HUES6 (cell line): ENCODE measurements at regions not wholly inside any gene's neighbourhood (a gene's known extent, or its start where the extent isn't known, plus 50 kb on each side); places are given as distances from the start of the nearest gene placed in this dataset.
"Not testable (repeated sequence)": the region's sequence is repeated elsewhere in the genome, so short reads cannot be mapped to it uniquely, and the experiment has no call there.

Experiments used
- H3K27ac ChIP-seq: 2 replicates; pipeline ENCODE4 v1.7.0; 2013; ENCODE audit warnings: low read depth, mild to moderate bottlenecking, low read length, inconsistent platforms
- H3K27me3 ChIP-seq: 2 replicates; pipeline ENCODE4 v1.6.1; 2013; ENCODE audit warnings: low read length; ENCODE audit not compliant: control insufficient read depth, insufficient read depth
- H3K36me3 ChIP-seq: 2 replicates; pipeline ENCODE4 v1.6.1; 2013; ENCODE audit warnings: low read length; ENCODE audit not compliant: control insufficient read depth, insufficient read depth
- H3K4me1 ChIP-seq: 2 replicates; pipeline ENCODE4 v1.6.1; 2013; ENCODE audit warnings: low read length; ENCODE audit not compliant: control insufficient read depth, insufficient read depth
- H3K4me3 ChIP-seq: 2 replicates; pipeline ENCODE4 v1.5.1; 2013; ENCODE audit warnings: low read depth, low read length
- H3K9ac ChIP-seq: one replicate; pipeline ENCODE4 v1.6.1; 2013; ENCODE audit warnings: mild to moderate bottlenecking, low read length
- H3K9me3 ChIP-seq: 2 replicates; pipeline ENCODE4 v1.6.1; 2013; ENCODE audit warnings: low read depth, low read length; ENCODE audit not compliant: control insufficient read depth, insufficient read depth

DNA sequence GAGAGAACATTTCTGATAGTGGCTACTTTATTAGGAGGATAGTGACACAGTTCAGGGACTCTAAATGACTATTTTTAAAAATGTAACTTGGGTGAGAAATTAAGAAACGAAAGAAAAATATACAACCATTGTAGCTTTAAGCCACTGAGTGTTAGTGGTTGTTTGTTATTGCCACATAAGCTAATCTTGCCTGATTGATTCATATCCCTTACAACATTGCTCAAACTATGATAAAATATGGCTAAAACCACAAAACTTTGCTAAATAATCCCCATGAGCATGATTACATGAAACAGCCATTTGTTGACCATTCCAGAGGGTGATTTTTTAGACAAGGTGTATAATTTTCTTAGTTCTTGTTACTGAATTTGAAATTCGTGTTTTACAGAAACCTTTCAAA, 343.4 kb downstream of the SLITRK5 start:
- H3K27me3 ChIP-seq, result no peaks in the 10 kb centered on the region
- H3K4me3 ChIP-seq, result no peak overlapping the region
- no peak overlapping the region for H3K27ac ChIP-seq
- no peaks in the 10 kb centered on the region for H3K9me3 ChIP-seq
- no peaks in the 10 kb centered on the region for H3K4me1 ChIP-seq
- no peak overlapping the region for H3K9ac ChIP-seq
- no peaks in the 10 kb centered on the region for H3K36me3 ChIP-seq

DNA sequence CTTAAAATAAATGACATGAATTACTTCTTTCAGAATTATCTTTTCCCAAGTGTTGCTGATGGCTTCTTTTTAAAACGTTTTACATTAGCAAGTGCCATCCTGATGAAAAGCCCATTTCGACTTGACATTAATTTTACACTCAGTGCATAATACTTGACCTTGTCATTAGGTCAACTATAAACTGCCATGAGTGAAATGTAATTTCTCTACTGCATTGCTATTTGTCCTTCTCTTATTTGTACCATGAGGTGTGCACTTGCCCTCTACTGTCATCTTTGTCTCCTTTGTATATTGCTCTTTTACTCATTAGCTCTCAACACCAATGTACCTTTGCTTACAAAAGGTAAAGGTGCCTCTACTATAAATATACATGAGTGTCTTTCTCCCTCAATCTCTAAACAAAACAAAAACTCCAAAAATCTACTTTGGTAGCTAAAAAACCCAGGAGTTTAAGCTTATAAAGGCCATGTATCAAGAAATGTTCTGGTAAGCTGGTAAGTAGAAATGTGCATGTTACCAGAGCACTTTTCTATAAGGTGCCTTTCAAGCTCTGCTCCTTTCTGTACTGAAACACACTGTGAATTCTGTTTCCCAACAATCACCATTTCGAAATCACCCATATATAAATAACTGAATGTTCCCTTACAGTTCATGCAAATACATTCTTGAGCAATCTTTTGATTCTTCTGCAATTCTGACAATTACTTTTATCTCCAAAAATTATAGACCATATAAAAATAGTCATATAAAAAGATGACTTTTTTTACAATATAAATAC, 351.4 kb downstream of the SLITRK5 start:
- Histone ChIP-seq H3K4me3 (no peak overlapping the region), H3K36me3 (no peaks in the 10 kb centered on the region)

DNA sequence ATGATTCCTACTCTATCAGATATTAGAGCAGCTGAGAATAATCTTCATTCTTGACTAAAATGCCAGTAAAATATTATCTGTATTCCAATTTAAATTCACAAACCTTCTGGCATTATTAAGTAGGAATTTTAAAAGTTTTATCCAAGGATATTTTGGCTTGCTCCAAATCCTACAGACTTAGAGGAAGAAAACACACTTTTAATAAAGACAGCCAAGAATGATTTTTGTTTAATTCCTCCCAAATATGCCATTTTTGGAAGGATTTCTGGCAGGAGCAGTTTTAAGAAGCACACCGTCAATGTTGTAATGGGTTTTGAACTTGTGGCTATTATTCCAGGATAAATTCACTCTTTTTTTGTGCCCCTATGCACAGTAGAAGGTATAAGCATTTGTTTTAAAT, 355.1 kb downstream of the SLITRK5 start:
- no peaks in the 10 kb centered on the region for H3K9me3 ChIP-seq
- no peak overlapping the region for H3K27ac ChIP-seq
- no peaks in the 10 kb centered on the region for H3K27me3 ChIP-seq
- H3K9ac ChIP-seq, result no peak overlapping the region
- no peaks in the 10 kb centered on the region for H3K4me1 ChIP-seq
- H3K4me3 ChIP-seq, result no peak overlapping the region
- no peaks in the 10 kb centered on the region for H3K36me3 ChIP-seq

More for the DNA sequence above, 351.4 kb downstream of the SLITRK5 start:
- no peak overlapping the region for H3K9ac ChIP-seq
- H3K9me3 ChIP-seq, result no peaks in the 10 kb centered on the region
- no peaks in the 10 kb centered on the region for H3K4me1 ChIP-seq
- H3K27ac ChIP-seq, result no peak overlapping the region
- H3K27me3 ChIP-seq, result no peaks in the 10 kb centered on the region

DNA sequence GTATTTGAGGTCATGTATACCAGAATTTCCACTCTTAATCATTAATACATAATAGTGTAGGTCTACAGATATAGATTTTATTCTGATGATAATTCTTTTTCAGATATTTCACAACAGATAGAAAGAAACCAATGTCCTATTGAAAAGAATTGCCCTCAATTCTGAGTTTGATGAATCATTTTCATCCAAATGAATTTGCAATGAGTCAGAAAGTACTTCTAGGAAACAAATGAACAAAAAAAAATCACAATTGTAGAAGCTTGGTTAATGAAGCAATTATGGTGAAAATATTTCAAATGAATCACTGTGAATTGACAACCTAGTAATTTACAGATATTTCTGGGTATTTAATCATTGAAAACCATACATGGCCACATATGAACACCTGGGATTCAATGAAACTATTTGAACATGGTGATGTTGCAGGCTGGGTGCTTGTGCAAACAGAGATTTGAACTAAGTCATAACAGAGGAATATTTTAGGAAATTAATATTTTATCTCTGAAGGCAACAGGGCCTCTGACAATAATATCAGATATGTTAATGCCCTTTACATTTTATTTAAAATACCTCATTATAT, 360.9 kb downstream of the SLITRK5 start:
- Histone ChIP-seq H3K27ac (no peak overlapping the region), H3K9ac (no peak overlapping the region), H3K4me3 (no peak overlapping the region), H3K27me3 (no peaks in the 10 kb centered on the region), H3K9me3 (no peaks in the 10 kb centered on the region), H3K4me1 (no peaks in the 10 kb centered on the region), H3K36me3 (no peaks in the 10 kb centered on the region)

DNA sequence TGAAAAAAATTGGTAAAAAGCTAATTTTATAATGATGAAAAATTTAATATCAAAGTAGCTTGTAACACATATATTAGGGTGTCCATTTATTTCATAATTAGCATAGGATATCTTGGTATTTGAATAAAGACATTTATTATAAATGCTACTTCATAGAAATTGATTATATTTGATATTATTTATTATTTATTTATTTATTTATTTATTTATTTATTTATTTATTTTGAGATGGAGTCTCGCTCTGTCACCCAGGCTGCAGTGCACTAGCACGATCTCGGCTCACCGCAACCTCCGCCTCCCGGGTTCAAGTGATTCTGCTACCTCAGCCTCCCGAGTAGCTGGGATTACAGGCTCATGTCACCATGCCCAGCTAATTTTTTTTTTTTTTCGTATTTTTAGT, 365.0 kb downstream of the SLITRK5 start:
- H3K27me3 ChIP-seq, H3K4me1 ChIP-seq, H3K4me3 ChIP-seq, H3K9me3 ChIP-seq, H3K9ac ChIP-seq, H3K36me3 ChIP-seq, H3K27ac ChIP-seq: not testable (repeated sequence)

DNA sequence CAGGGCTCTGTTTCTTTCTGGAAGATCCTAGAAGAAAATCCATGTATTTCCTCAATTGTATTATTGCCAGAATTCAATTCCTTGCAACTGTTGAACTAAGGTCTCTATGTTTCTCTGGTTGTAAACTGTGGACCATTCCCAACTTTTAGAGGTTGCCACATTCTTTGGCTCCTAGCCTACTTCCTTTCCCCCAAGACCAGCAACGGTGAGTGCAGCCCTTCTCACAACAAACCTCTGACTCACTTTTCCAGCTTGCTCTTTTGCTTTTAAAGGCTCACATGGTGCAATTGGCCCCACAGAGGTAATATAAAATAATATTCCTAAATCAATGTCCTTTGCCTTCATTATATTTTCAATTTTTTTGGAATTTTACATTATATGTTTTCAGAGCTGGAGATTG, 371.3 kb downstream of the SLITRK5 start:
- Histone ChIP-seq H3K4me3 (no peak overlapping the region), H3K27ac (no peak overlapping the region), H3K36me3 (no peaks in the 10 kb centered on the region), H3K4me1 (no peaks in the 10 kb centered on the region), H3K9ac (no peak overlapping the region), H3K27me3 (no peaks in the 10 kb centered on the region), H3K9me3 (no peaks in the 10 kb centered on the region)

DNA sequence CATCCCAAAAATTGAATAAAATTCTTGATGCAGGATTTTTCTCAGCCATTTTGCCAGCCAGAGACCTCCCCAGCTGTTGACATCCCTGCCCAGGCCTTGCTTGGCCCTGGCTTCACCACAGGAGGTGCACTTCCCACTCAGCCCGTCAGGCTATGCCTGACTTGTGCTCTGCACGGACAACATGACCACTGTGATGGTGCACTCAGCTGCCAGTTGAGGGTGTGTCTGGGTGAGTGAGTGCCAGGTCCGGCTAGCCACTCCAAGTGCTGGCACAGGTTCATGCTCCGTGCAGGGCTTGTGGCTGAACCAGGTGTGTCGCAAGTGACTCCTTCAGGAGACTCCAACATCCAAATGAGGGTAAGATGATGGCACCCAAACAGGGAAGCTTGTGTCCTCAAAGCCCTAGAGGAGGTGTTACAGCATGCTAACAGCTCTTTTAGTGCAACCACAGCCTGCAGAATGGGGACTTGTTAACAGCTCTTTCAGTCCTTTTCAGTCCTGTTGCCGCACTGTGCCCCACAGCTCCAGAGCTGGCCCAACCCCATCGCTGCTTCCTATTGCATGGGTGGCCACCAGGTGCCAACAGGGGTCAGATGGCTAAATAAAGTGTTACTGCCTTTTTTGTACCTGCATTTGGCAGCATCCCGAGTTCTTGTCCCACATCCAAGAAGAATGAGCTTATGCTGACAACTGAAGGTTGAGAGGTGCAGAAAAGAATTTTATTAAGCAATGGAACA, 380.7 kb downstream of the SLITRK5 start:
- Histone ChIP-seq H3K4me1 (no peaks in the 10 kb centered on the region), H3K9ac (no peak overlapping the region), H3K27ac (no peak overlapping the region), H3K9me3 (peaks cover 9% of the 10 kb centered on the region), H3K4me3 (no peak overlapping the region), H3K27me3 (no peaks in the 10 kb centered on the region), H3K36me3 (no peaks in the 10 kb centered on the region)

DNA sequence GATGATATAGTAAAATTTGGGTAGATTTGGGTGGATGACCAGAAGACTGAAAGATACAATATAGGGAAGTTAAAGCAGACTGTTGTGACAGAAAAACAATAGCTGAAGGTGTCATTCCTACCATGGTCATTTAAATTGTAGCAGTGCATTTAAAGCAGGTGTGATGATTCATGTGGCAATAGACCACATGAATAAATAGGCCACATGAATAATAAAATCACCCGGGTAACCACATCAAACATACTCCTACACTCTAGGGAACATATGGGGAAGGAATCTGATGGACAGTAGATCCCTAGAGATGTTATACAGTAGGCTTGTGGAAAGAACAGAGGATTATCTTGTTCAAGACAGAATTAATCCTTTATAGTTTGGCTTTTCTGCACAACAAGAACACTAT, 392.6 kb downstream of the SLITRK5 start:
- Histone ChIP-seq H3K4me1 (no peaks in the 10 kb centered on the region), H3K4me3 (no peak overlapping the region), H3K27me3 (no peaks in the 10 kb centered on the region), H3K36me3 (no peaks in the 10 kb centered on the region), H3K9ac (no peak overlapping the region), H3K9me3 (no peaks in the 10 kb centered on the region), H3K27ac (no peak overlapping the region)

DNA sequence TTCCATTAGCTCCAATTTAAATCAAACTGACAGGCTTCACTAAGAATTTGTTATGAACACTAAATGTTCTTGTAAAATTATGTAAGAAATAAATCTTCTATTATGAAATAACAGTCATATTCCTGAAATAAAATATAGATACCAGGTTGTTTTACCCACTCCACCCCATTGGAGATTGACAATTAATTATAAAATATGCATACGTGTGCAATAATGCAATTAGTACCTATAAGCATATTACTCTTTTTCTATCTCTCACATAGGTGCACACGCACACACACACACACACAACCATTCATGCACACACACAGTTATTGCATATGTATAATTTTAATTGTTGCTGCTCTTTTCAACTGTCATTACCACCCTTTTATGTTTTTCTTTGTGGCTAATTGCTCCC, 395.7 kb downstream of the SLITRK5 start:
- Histone ChIP-seq H3K9me3 (no peaks in the 10 kb centered on the region), H3K4me1 (no peaks in the 10 kb centered on the region), H3K27me3 (no peaks in the 10 kb centered on the region), H3K4me3 (no peak overlapping the region), H3K27ac (no peak overlapping the region), H3K36me3 (no peaks in the 10 kb centered on the region), H3K9ac (no peak overlapping the region)

DNA sequence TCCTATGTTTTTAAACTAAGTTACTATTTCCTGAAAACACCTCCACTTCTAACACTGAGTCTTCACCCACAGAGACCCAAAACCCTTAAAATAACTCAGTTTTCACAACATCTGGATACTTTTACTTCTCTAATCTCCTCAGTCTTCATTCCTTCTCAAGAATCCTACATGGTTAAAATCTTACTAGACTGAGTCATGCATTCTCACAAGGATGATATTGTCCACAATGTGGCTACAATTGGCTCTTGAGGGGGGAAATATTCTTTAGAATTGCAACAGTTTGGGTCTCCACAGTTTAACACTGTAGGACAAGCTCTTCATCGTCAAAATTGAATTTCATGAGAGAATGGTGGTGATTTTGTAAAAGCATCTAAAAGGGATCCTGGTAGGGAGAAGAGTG, 397.1 kb downstream of the SLITRK5 start:
- H3K9ac ChIP-seq, result no peak overlapping the region
- no peak overlapping the region for H3K4me3 ChIP-seq
- no peaks in the 10 kb centered on the region for H3K4me1 ChIP-seq
- H3K9me3 ChIP-seq, result no peaks in the 10 kb centered on the region
- H3K27me3 ChIP-seq, result no peaks in the 10 kb centered on the region
- no peaks in the 10 kb centered on the region for H3K36me3 ChIP-seq
- H3K27ac ChIP-seq, result no peak overlapping the region

DNA sequence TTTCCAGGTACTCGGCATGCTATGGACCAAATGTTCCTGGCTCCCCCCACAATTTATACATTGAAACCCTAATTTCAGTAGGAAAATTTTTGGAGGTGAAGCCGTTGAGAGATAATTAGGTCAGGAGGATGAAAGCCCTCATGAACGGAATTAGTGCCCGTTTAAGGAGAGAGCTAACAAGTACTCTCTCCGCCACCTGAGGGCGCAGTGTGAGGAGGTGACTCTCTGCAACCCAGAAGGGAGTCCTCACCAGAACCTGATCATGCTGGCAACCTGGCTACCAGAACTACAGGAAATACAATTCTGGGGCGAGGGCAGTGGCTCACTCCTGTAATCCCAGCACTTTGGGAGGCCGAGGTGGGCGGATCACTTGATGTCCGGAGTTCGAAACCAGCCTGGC, 397.8 kb downstream of the SLITRK5 start:
- Histone ChIP-seq H3K9me3 (no peaks in the 10 kb centered on the region), H3K27me3 (no peaks in the 10 kb centered on the region), H3K9ac (no peak overlapping the region), H3K27ac (no peak overlapping the region), H3K4me1 (no peaks in the 10 kb centered on the region), H3K36me3 (no peaks in the 10 kb centered on the region), H3K4me3 (no peak overlapping the region)
